ENCODE measurements at regions not wholly inside any gene's neighbourhood (a gene's known extent, or its start where the extent isn't known, plus 50 kb on each side); places are given as distances from the start of the nearest gene placed in this dataset.

DNA sequence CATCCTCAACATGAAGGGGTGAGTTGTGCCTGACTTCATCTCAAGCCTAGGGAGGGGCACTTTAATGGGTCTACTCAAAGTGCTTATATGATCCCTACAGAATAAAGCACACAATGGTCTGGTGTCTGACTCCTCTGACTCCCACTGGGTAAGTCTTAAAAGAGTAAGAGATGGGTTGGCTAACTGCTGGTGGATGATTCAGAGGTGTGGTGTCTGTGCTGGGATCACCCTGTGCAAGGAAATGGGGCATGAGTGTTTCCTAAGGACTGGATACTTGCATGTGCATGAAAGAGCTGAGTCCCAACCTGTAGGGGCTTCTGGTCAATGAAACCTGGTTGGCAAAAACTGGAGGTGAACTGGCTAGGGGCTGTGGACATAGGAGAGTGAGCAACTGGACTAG is 158.8 kb downstream of the IL20RB start (continued):
- TF ChIP-seq TAF1 (conservative IDR thresholded peaks at IDR 0.05) = no peak

DNA sequence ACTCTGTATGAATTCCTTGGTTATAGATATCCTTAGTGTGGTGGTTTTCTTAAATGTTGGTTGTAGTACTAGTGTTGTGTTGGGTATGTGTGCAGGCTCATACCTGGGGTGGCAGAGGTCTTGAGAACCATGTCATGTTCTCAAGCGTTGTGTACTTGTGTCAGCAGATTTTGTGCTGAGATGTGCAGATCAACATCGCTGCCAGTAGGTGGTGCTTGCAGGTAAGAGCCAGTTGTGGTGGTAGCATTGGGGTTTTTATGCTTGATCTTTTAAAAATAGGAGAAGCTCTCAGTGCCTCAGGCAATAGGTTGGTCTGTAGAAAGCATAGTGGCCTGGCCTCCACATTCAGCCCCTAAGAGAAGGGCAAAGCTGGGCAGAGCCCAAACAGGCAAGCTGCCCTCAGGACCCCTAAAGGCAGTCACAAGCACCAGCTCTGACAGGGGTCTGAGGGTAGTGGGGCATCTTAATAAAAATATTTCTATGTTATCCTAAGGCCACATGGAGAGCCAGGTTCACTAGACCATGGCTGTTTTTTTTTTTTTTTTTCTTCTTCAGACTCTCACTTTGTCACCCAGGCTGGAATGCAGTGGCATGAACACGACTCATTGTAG is 164.0 kb downstream of the IL20RB start:
- no peak overlapping the region for H3K27ac ChIP-seq (ENCODE audit: low read depth in 1 of 2, low read length in 2 of 2)
- no peak overlapping the region for H3K4me3 ChIP-seq (ENCODE audit: low read depth in 1 of 3, low read length in 3 of 3)
- WGBS = 33% methylated on average over 3 of the region's 3 CpGs
- no peaks in the 10 kb centered on the region for H3K27me3 ChIP-seq (ENCODE audit: control insufficient read depth in 4 of 4, insufficient read depth in 4 of 4, low read length in 3 of 4)
- TF ChIP-seq RAD21 (IDR thresholded peaks at IDR 0.05) (peak; percentile 67 to 77), CTCF (IDR thresholded peaks at IDR 0.05; ENCODE audit: low read depth, low read length, missing input control) (peak; percentile 45), FOXA1 (IDR thresholded peaks at IDR 0.05) (no peak), YY1 (IDR thresholded peaks at IDR 0.05) (no peak), FOXA2 (IDR thresholded peaks at IDR 0.05) (no peak), HNF4A (conservative IDR thresholded peaks at IDR 0.05) (no peak)
- no peaks in the 10 kb centered on the region for H3K4me1 ChIP-seq (ENCODE audit: control insufficient read depth in 4 of 4, insufficient read depth in 4 of 4, low read length in 3 of 4)
- no peak for DNase-seq (ENCODE audit: low spot score)
- H3K36me3 ChIP-seq (ENCODE audit: control insufficient read depth in 4 of 4, insufficient read depth in 3 of 4, low read depth in 1 of 4, low read length in 3 of 4) = no peaks in the 10 kb centered on the region
- H3K9me3 ChIP-seq (ENCODE audit: control insufficient read depth in 4 of 4, low read length in 3 of 4) = no peaks in the 10 kb centered on the region
- H3K9ac ChIP-seq (ENCODE audit: low read depth in 1 of 2, low read length in 2 of 2) = no peak overlapping the region

DNA sequence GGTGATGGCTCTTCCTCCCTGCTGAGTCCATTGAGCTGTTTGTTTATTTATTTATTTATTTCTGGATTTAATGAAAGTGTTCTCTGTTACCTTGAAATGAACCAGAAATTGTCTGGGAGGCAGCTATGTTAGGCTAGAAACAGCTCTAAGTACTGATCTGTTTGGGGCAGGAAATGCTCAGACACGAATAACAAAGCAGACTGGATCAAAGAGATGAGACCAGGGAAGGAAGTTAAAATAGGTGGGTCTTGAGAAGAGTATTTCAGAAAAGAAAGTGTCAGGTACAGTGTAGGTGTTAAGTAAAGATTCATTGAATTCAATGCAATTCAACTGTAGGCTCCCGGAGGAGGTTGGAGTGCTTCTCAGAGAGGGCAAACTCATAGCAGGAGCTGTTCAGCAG is 173.3 kb downstream of the IL20RB start:
- Histone ChIP-seq H3K27me3 (ENCODE audit: control insufficient read depth in 4 of 4, insufficient read depth in 4 of 4, low read length in 3 of 4) (peaks cover 0 to 7% (median 0%) of the 10 kb centered on the region in 4 donors), H3K9me3 (ENCODE audit: control insufficient read depth in 4 of 4, low read length in 3 of 4) (no peaks in the 10 kb centered on the region), H3K36me3 (ENCODE audit: control insufficient read depth in 4 of 4, insufficient read depth in 3 of 4, low read depth in 1 of 4, low read length in 3 of 4) (no peaks in the 10 kb centered on the region), H3K4me3 (ENCODE audit: low read depth in 1 of 3, low read length in 3 of 3) (no peak overlapping the region), H3K27ac (ENCODE audit: low read depth in 1 of 2, low read length in 2 of 2) (no peak overlapping the region), H3K4me1 (ENCODE audit: control insufficient read depth in 4 of 4, insufficient read depth in 4 of 4, low read length in 3 of 4) (no peaks in the 10 kb centered on the region), H3K9ac (ENCODE audit: low read depth in 1 of 2, low read length in 2 of 2) (no peak overlapping the region)
- WGBS = 57% methylated on average over 2 of the region's 2 CpGs
- no peak for DNase-seq (ENCODE audit: low spot score)
- TF ChIP-seq FOXA1 (IDR thresholded peaks at IDR 0.05) (no peak), ZBTB33 (IDR thresholded peaks at IDR 0.05) (no peak), SP1 (IDR thresholded peaks at IDR 0.05) (no peak), YY1 (IDR thresholded peaks at IDR 0.05) (no peak), JUND (IDR thresholded peaks at IDR 0.05) (no peak), HNF4G (IDR thresholded peaks at IDR 0.05) (no peak), RAD21 (IDR thresholded peaks at IDR 0.05) (no peak), RXRA (IDR thresholded peaks at IDR 0.05) (no peak), TAF1 (conservative IDR thresholded peaks at IDR 0.05) (no peak)
- TF ChIP-seq, protein P1, sequence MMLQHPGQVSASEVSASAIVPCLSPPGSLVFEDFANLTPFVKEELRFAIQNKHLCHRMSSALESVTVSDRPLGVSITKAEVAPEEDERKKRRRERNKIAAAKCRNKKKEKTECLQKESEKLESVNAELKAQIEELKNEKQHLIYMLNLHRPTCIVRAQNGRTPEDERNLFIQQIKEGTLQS (IDR thresholded peaks at IDR 0.05) = no peak
- TF ChIP-seq, protein P2, sequence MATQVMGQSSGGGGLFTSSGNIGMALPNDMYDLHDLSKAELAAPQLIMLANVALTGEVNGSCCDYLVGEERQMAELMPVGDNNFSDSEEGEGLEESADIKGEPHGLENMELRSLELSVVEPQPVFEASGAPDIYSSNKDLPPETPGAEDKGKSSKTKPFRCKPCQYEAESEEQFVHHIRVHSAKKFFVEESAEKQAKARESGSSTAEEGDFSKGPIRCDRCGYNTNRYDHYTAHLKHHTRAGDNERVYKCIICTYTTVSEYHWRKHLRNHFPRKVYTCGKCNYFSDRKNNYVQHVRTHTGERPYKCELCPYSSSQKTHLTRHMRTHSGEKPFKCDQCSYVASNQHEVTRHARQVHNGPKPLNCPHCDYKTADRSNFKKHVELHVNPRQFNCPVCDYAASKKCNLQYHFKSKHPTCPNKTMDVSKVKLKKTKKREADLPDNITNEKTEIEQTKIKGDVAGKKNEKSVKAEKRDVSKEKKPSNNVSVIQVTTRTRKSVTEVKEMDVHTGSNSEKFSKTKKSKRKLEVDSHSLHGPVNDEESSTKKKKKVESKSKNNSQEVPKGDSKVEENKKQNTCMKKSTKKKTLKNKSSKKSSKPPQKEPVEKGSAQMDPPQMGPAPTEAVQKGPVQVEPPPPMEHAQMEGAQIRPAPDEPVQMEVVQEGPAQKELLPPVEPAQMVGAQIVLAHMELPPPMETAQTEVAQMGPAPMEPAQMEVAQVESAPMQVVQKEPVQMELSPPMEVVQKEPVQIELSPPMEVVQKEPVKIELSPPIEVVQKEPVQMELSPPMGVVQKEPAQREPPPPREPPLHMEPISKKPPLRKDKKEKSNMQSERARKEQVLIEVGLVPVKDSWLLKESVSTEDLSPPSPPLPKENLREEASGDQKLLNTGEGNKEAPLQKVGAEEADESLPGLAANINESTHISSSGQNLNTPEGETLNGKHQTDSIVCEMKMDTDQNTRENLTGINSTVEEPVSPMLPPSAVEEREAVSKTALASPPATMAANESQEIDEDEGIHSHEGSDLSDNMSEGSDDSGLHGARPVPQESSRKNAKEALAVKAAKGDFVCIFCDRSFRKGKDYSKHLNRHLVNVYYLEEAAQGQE (IDR thresholded peaks at IDR 0.05) = no peak

Measured in liver (tissue), 8 donors.